GM18861 (cell line): ENCODE measurements at regions not wholly inside any gene's neighbourhood (a gene's known extent, or its start where the extent isn't known, plus 50 kb on each side); places are given as distances from the start of the nearest gene placed in this dataset.

ENCODE experiments used
- ATAC-seq: cut with Tn5 transposase; IDR thresholded peaks from one replicate; pipeline ENCODE4 v1.9.1; 2021; ENCODE audit not compliant: unreplicated experiment

- ATAC-seq: no peak
Observed at GRCh38 chr15:52923626-52924025, 133.5 kb upstream of the ONECUT1 start.

GRCh38 chr15:52922871-52923270, 132.7 kb upstream of the ONECUT1 start:
- ATAC-seq: no peak

GRCh38 chr15:52912172-52912571, 122.0 kb upstream of the ONECUT1 start:
- no peak for ATAC-seq

GRCh38 chr15:52893338-52893737, 103.2 kb upstream of the ONECUT1 start:
- no peak for ATAC-seq

GRCh38 chr15:52879904-52880303, 89.8 kb upstream of the ONECUT1 start:
- no peak for ATAC-seq

- no peak for ATAC-seq
Observed at GRCh38 chr15:52879145-52879544, 89.0 kb upstream of the ONECUT1 start.

- no peak for ATAC-seq
Observed at GRCh38 chr15:52876991-52877663, 87.0 kb upstream of the ONECUT1 start.

- ATAC-seq: no peak
Observed at GRCh38 chr15:52872036-52872818, 82.1 kb upstream of the ONECUT1 start.

- no peak for ATAC-seq
Observed at GRCh38 chr15:52870015-52870414, 79.9 kb upstream of the ONECUT1 start.

- no peak for ATAC-seq
Observed at GRCh38 chr15:52866698-52867097, 76.6 kb upstream of the ONECUT1 start.

GRCh38 chr15:52862677-52863076, 72.5 kb upstream of the ONECUT1 start:
- no peak for ATAC-seq

- no peak for ATAC-seq
Observed at GRCh38 chr15:52858782-52859176, 68.6 kb upstream of the ONECUT1 start.

- ATAC-seq: no peak
Observed at GRCh38 chr15:52857937-52858781, 68.0 kb upstream of the ONECUT1 start.

- ATAC-seq: no peak
Observed at GRCh38 chr15:52857471-52857870, 67.3 kb upstream of the ONECUT1 start.

GRCh38 chr15:52856286-52856685, 66.2 kb upstream of the ONECUT1 start:
- no peak for ATAC-seq

GRCh38 chr15:52855157-52855556, 65.0 kb upstream of the ONECUT1 start:
- ATAC-seq: no peak

GRCh38 chr15:52844823-52845222, 54.7 kb upstream of the ONECUT1 start:
- no peak for ATAC-seq
